ENCODE measurements at regions not wholly inside any gene's neighbourhood (a gene's known extent, or its start where the extent isn't known, plus 50 kb on each side); places are given as distances from the start of the nearest gene placed in this dataset.
A peak's percentile ranks its signal among the peaks of the same experiment; 100 is the strongest.

GRCh38 chr4:176981074-176981473 is 188.4 kb upstream of the VEGFC start:
- DNase-seq, result no peak

- peak; percentile 16 for DNase-seq
Observed at GRCh38 chr4:176981551-176981950, 188.8 kb upstream of the VEGFC start.

DNA sequence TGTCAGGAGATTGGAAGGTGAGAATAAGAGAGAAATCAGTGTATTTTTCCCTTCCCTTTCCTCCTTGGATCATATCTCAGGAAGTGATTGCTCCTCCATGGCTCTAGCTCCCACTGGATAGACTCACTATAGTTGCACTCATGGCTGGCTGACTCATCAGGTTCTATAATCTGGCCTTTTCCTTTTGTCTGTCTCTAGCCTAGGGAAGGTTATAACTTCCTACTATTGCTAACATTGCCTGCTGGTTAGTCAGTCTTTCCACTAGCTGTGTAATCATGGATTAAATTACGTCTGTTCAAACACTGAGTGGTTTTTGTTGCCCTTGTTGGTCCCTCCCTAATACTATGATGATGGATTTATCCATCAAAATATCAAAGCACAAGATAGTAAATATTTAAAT is 195.5 kb upstream of the VEGFC start:
- DNase-seq, result peak; percentile 92

GRCh38 chr4:176989186-176989585 is 196.5 kb upstream of the VEGFC start:
- no peak for DNase-seq

GRCh38 chr4:176999935-177000543 is 207.3 kb upstream of the VEGFC start:
- DNase-seq, result no peak

DNA sequence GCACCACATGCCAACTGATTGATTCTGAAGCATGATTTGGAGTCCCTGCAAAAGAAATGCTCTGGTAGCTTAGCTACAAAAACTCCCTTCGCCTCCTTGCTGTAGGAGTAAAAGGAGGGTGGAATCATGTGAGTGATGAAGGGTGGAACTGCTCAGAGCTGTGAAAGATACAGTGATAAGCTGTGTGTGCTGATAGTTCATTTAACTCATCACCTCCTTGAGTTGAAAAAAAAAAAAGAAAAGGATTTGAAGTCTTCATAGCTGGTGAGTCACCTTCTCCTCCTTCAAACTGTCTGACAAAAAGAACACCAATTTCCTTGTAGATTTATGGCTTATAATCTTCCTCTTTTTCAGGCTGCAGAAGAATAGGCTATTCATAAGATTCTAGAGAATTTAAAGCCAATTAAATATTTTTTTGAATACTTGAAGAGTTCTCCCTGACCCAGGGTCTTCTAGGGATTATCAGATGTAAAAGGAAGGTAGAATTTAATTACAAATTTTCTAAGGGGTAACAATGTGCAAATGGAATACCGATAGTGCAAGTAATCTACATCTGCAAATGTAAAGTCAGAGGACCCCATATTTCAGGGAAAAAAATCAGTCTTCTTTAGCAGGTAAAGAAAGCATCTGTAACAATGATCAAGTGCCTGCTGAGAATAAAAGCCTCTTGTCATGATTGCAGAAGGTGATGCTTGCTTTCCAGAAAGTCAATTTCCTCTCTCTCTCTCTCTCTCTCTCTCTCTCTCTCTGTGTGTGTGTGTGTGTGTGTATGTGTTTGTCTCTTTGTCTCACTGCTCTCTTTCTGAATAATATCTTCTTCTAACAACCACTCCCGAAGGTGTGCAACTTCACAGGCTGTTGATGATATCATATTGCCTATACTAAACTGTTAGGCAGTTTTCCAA is 208.8 kb upstream of the VEGFC start:
- DNase-seq, result peak; percentile 56

GRCh38 chr4:177005674-177006230 is 213.0 kb upstream of the VEGFC start:
- peak; percentile 90 for DNase-seq

GRCh38 chr4:177006331-177006730 is 213.6 kb upstream of the VEGFC start:
- DNase-seq, result no peak

GRCh38 chr4:177008071-177008835 is 215.5 kb upstream of the VEGFC start:
- DNase-seq, result peak; percentile 73

GRCh38 chr4:177008836-177009501 is 216.2 kb upstream of the VEGFC start:
- peak; percentile 49 for DNase-seq

- no peak for DNase-seq
Observed at GRCh38 chr4:177010418-177010817, 217.7 kb upstream of the VEGFC start.

DNA sequence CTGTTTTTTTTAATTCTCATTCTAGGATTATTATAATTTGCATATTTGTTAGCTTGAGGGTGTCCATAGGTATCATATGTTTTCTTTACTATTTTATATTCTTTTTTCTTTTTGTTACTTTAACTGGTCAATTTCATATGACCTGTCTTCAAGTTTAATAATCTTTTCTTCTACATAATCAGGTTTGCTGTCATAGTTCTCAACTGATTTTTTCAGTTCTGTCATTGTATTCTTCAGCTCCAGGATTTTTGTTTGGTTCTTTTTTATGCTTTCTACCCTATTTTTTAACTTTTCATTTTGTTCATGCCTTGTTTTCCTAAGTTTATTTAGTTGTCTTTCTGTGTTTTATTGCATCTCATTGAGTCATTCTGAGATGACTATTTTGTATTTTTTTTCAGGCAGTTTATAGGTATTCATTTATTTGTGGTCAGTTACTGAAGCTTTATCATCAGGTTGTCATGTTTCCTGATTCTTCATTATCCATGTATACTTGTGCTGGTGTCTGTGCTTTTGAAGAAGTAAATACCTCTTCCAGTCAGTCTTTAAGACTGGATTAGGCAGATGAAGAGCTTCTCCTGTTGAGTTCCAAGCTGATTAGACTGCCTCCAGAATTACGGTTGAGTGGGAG is 220.3 kb upstream of the VEGFC start:
- DNase-seq, result no peak

- peak; percentile 88 for DNase-seq
Observed at GRCh38 chr4:177016541-177017141, 223.9 kb upstream of the VEGFC start.

- no peak for DNase-seq
Observed at GRCh38 chr4:177023951-177024350, 231.2 kb upstream of the VEGFC start.

- no peak for DNase-seq
Observed at GRCh38 chr4:177032341-177032740, 239.6 kb upstream of the VEGFC start.

DNA sequence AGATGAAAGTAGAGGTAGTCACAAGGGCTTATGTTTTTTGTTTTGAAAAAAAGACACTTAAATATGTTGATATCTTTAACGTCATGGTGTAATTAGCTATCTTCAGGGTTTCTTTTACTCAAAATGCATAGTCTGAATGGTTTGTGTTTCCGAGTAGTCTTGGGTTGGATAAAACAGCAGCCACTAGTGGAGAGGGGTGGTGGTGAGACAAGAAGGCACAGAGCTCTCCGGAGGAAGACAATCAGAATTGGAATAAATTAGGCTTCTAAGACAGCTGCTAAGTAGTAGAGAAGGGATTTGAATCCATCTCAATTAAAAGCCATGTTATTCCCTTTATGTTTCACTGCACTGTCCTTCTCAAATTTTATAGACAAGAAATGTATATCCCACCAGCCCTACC is 240.4 kb upstream of the VEGFC start:
- DNase-seq, result no peak

- no peak for DNase-seq
Observed at GRCh38 chr4:177033632-177034031, 240.9 kb upstream of the VEGFC start.

DNA sequence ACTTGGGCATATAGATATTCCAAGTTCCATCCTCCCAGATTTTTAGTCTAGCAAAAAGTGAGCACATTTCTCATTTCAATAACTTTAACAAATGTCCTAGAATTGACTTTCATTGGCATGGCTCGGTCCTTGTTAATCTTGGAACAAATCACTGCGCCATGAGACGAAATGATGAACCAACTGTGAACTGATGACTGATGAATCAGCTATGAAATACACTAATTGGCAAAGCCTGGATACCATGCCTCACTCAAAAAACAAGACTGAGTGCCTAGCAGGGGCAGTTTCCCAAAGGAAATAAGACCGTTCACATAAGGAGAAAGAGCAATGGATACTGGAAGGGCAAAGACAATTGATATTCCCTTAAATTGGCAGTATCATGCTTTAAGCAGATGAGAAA is 248.6 kb upstream of the VEGFC start:
- no peak for DNase-seq

GRCh38 chr4:177047070-177047850 is 254.5 kb upstream of the VEGFC start:
- DNase-seq, result peak; percentile 80

GRCh38 chr4:177047851-177048174 is 255.1 kb upstream of the VEGFC start:
- peak; percentile 62 for DNase-seq

- DNase-seq, result peak; percentile 31
Observed at GRCh38 chr4:177051473-177052060, 258.1 kb upstream of the NEIL3 start.
